SH-SY5Y (cell line): ENCODE measurements at regions not wholly inside any gene's neighbourhood (a gene's known extent, or its start where the extent isn't known, plus 50 kb on each side); places are given as distances from the start of the nearest gene placed in this dataset.

Source experiments
- GATA2 ChIP-seq: IDR thresholded peaks from 2 replicates; pipeline ENCODE4 v1.6.1; 2011; ENCODE audit warnings: mild to moderate bottlenecking, low read depth, low read length
- GATA3 ChIP-seq: IDR thresholded peaks from 2 replicates; pipeline ENCODE4 v1.6.1; 2011; ENCODE audit warnings: low read depth, mild to moderate bottlenecking, low read length, moderate library complexity

GRCh38 chr2:7969756-7970515, 711.9 kb upstream of the ID2 start:
- TF ChIP-seq GATA2, result no peak
- no peak for TF ChIP-seq GATA3

GRCh38 chr2:7971248-7971647, 710.6 kb upstream of the ID2 start:
- TF ChIP-seq GATA3 (no peak), GATA2 (no peak)

- TF ChIP-seq GATA3 (no peak), GATA2 (no peak)
Measured at GRCh38 chr2:7971841-7972240, 710.0 kb upstream of the ID2 start.

- TF ChIP-seq GATA2 (no peak), GATA3 (no peak)
Measured at GRCh38 chr2:7972670-7973069, 709.2 kb upstream of the ID2 start.

GRCh38 chr2:7973801-7974480, 707.9 kb upstream of the ID2 start:
- TF ChIP-seq GATA3 (no peak), GATA2 (no peak)

- no peak for TF ChIP-seq GATA3
- no peak for TF ChIP-seq GATA2
Measured at GRCh38 chr2:7974936-7975335, 706.9 kb upstream of the ID2 start.

GRCh38 chr2:7976206-7976605, 705.6 kb upstream of the ID2 start:
- TF ChIP-seq GATA2 (no peak), GATA3 (no peak)

GRCh38 chr2:7977981-7978380, 703.9 kb upstream of the ID2 start:
- TF ChIP-seq GATA3, result no peak
- no peak for TF ChIP-seq GATA2

GRCh38 chr2:7982054-7982453, 699.8 kb upstream of the ID2 start:
- no peak for TF ChIP-seq GATA3
- no peak for TF ChIP-seq GATA2

GRCh38 chr2:7983451-7983850, 698.4 kb upstream of the ID2 start:
- TF ChIP-seq GATA2 (no peak), GATA3 (no peak)

GRCh38 chr2:7983912-7984311, 697.9 kb upstream of the ID2 start:
- TF ChIP-seq GATA2, result no peak
- no peak for TF ChIP-seq GATA3

- TF ChIP-seq GATA3 (no peak), GATA2 (no peak)
Measured at GRCh38 chr2:7984693-7985353, 697.0 kb upstream of the ID2 start.

GRCh38 chr2:7986431-7986830, 695.4 kb upstream of the ID2 start:
- no peak for TF ChIP-seq GATA2
- TF ChIP-seq GATA3, result no peak

GRCh38 chr2:7987992-7988391, 693.9 kb upstream of the ID2 start:
- TF ChIP-seq GATA3 (no peak), GATA2 (no peak)

- TF ChIP-seq GATA2 (no peak; the same call in 1 of the 2 replicates), GATA3 (no peak)
Measured at GRCh38 chr2:7988440-7988839, 693.4 kb upstream of the ID2 start.

GRCh38 chr2:7989823-7990222, 692.0 kb upstream of the ID2 start:
- TF ChIP-seq GATA3 (no peak), GATA2 (no peak)
